HepG2 (cell line): ENCODE measurements at regions not wholly inside any gene's neighbourhood (a gene's known extent, or its start where the extent isn't known, plus 50 kb on each side); places are given as distances from the start of the nearest gene placed in this dataset.

Experiments used
- ATF1 ChIP-seq: IDR thresholded peaks from 2 replicates; pipeline ENCODE4 v1.6.1; 2016; ENCODE audit warnings: mild to moderate bottlenecking, control low read depth
- FOXA3 ChIP-seq: IDR thresholded peaks from 2 replicates; pipeline ENCODE4 v1.6.1; 2016; ENCODE audit warnings: missing genetic modification reagents, missing compliant biosample characterization
- HIVEP1 ChIP-seq: sonication (generic); formaldehyde crosslinking; IDR thresholded peaks from 2 replicates; pipeline ENCODE4 v1.4.0; 2020; ENCODE audit warnings: mild to moderate bottlenecking, missing genetic modification reagents
- HNRNPL ChIP-seq: fragments of 200-400 bp; formaldehyde crosslinking; IDR thresholded peaks from 2 replicates; pipeline ENCODE4 v1.6.1; 2017; ENCODE audit warnings: mild to moderate bottlenecking, low read depth, low read length
- MNT ChIP-seq: fragments of 450-650 bp; IDR thresholded peaks from 2 replicates; pipeline ENCODE4 v1.6.1; 2016
- MXD1 ChIP-seq: sonication (generic); formaldehyde crosslinking; IDR thresholded peaks from 2 replicates; pipeline ENCODE4 v1.4.0; 2020; ENCODE audit warnings: mild to moderate bottlenecking, missing genetic modification reagents
- PHB2 ChIP-seq: fragments of 450-650 bp; IDR thresholded peaks from 2 replicates; pipeline ENCODE4 v1.6.1; 2018; ENCODE audit not compliant: partially characterized antibody
- ZBTB8A ChIP-seq: sonication (generic); formaldehyde crosslinking; IDR thresholded peaks from 2 replicates; pipeline ENCODE4 v1.4.0; 2020; ENCODE audit warnings: mild to moderate bottlenecking, low read depth, missing genetic modification reagents, borderline replicate concordance
- ZHX2 ChIP-seq, 2 experiments: sonication (generic) in 1 of 2; formaldehyde crosslinking in 1 of 2; IDR thresholded peaks; 2 replicates each; pipeline versions ENCODE4 v1.6.1 to v1.9.0; 2014 to 2022; ENCODE audit warnings: antibody characterized with exemption in 1 of 2, borderline replicate concordance in 1 of 2, inconsistent platforms in 1 of 2, low read depth in 1 of 2, missing genetic modification reagents in 1 of 2
- ZNF343 ChIP-seq: sonication (generic); formaldehyde crosslinking; IDR thresholded peaks from 2 replicates; pipeline ENCODE4 v1.4.0; 2020; ENCODE audit warnings: mild to moderate bottlenecking, missing genetic modification reagents
- ZNF407 ChIP-seq: sonication (generic); formaldehyde crosslinking; IDR thresholded peaks from one replicate; pipeline ENCODE4 v1.5.1; 2020; ENCODE audit warnings: mild to moderate bottlenecking, missing genetic modification reagents; ENCODE audit errors: not compliant biosample characterization
- ZNF501 ChIP-seq: sonication (generic); formaldehyde crosslinking; IDR thresholded peaks from 2 replicates; pipeline ENCODE4 v1.5.1; 2020; ENCODE audit warnings: mild to moderate bottlenecking, moderate library complexity, missing genetic modification reagents
- ZNF775 ChIP-seq: sonication (generic); formaldehyde crosslinking; IDR thresholded peaks from 2 replicates; pipeline ENCODE4 v1.4.0; 2020; ENCODE audit warnings: missing genetic modification reagents, mild to moderate bottlenecking, moderate library complexity, borderline replicate concordance

GRCh38 chr7:120091807-120092206 lies 181.2 kb upstream of the KCND2 start (continued):
- no peak for TF ChIP-seq ZNF407 (CRISPR knock-in tag)
- no peak for TF ChIP-seq HNRNPL
- TF ChIP-seq ZNF501 (CRISPR knock-in tag) = no peak
- no peak for TF ChIP-seq HIVEP1 (CRISPR knock-in tag)
- TF ChIP-seq ZBTB8A = no peak
- no peak for TF ChIP-seq ZNF343
- no peak for TF ChIP-seq ATF1 (CRISPR knock-in tag)
- TF ChIP-seq ZHX2 (IDR thresholded peaks at IDR 0.05; ENCODE audit: low read depth) = no peak
- TF ChIP-seq ZHX2 (CRISPR knock-in tag; IDR thresholded peaks at IDR 0.05; ENCODE audit: borderline replicate concordance) = no peak
- TF ChIP-seq MNT = no peak
- TF ChIP-seq ZNF775 (CRISPR knock-in tag) = no peak
- no peak for TF ChIP-seq MXD1 (CRISPR knock-in tag)
- no peak for TF ChIP-seq FOXA3 (CRISPR knock-in tag)
- no peak for TF ChIP-seq PHB2
